Trophoblast cell (in vitro differentiated cells and primary cell): ENCODE measurements at regions not wholly inside any gene's neighbourhood (a gene's known extent, or its start where the extent isn't known, plus 50 kb on each side); places are given as distances from the start of the nearest gene placed in this dataset.
A peak's percentile ranks its signal among the peaks of the same experiment; 100 is the strongest.

Source experiments
- DNase-seq, 2 donors: peaks; one replicate each; pipeline ENCODE4 v3.0.0-alpha.2; 2016
- H2AFZ ChIP-seq: 2 replicates; pipeline ENCODE4 v1.6.1; 2013; ENCODE audit warnings: low read length, moderate library complexity, mild to moderate bottlenecking; ENCODE audit not compliant: insufficient read depth, poor library complexity
- H2AK5ac ChIP-seq: 2 replicates; pipeline ENCODE4 v1.6.1; 2013; ENCODE audit warnings: mild to moderate bottlenecking, low read length
- H2BK120ac ChIP-seq: 2 replicates; pipeline ENCODE4 v1.6.1; 2013; ENCODE audit warnings: low read length, mild to moderate bottlenecking, moderate library complexity; ENCODE audit not compliant: insufficient read depth, poor library complexity
- H2BK12ac ChIP-seq: 2 replicates; pipeline ENCODE4 v1.6.1; 2013; ENCODE audit warnings: mild to moderate bottlenecking, low read length, moderate library complexity
- H2BK5ac ChIP-seq: 2 replicates; pipeline ENCODE4 v1.6.1; 2013; ENCODE audit warnings: low read length, low read depth, moderate library complexity, mild to moderate bottlenecking; ENCODE audit not compliant: poor library complexity
- H3K14ac ChIP-seq: 2 replicates; pipeline ENCODE4 v1.6.1; 2013; ENCODE audit warnings: mild to moderate bottlenecking, low read length
- H3K18ac ChIP-seq: 2 replicates; pipeline ENCODE4 v1.6.1; 2013; ENCODE audit warnings: mild to moderate bottlenecking, low read length
- H3K23ac ChIP-seq: 2 replicates; pipeline ENCODE4 v1.6.1; 2013; ENCODE audit warnings: low read length
- H3K27ac ChIP-seq: 2 replicates; pipeline ENCODE4 v1.5.1; 2013; ENCODE audit warnings: low read depth, mild to moderate bottlenecking, inconsistent platforms, low read length, moderate library complexity
- H3K27me3 ChIP-seq: 2 replicates; pipeline ENCODE4 v1.6.1; 2013; ENCODE audit warnings: inconsistent platforms, mild to moderate bottlenecking, low read length, moderate library complexity; ENCODE audit not compliant: insufficient read depth
- H3K36me3 ChIP-seq, 2 experiments: 1 replicate in 1 of 2; 2 replicates in 1 of 2; pipeline ENCODE4 v1.6.1; 2013; ENCODE audit warnings: low read length in 2 of 2, mild to moderate bottlenecking in 2 of 2, moderate library complexity in 1 of 2; ENCODE audit not compliant: insufficient read depth in 2 of 2, control insufficient read depth in 1 of 2
- H3K4ac ChIP-seq: 2 replicates; pipeline ENCODE4 v1.6.1; 2013; ENCODE audit warnings: low read depth, mild to moderate bottlenecking, low read length, moderate library complexity
- H3K4me1 ChIP-seq, 2 experiments: 1 replicate in 1 of 2; 2 replicates in 1 of 2; pipeline ENCODE4 v1.6.1; 2013; ENCODE audit warnings: low read length in 2 of 2, mild to moderate bottlenecking in 2 of 2, moderate library complexity in 1 of 2; ENCODE audit not compliant: insufficient read depth in 2 of 2, control insufficient read depth in 1 of 2
- H3K4me2 ChIP-seq: 2 replicates; pipeline ENCODE4 v1.6.1; 2013; ENCODE audit warnings: inconsistent platforms, mild to moderate bottlenecking, low read length, moderate library complexity
- H3K4me3 ChIP-seq: 2 replicates; pipeline ENCODE4 v1.5.1; 2013; ENCODE audit warnings: mild to moderate bottlenecking, low read depth, low read length, inconsistent platforms
- H3K79me1 ChIP-seq: one replicate; pipeline ENCODE4 v1.6.1; 2013; ENCODE audit warnings: low read length
- H3K79me2 ChIP-seq: 2 replicates; pipeline ENCODE4 v1.6.1; 2013; ENCODE audit warnings: low read length, mild to moderate bottlenecking; ENCODE audit not compliant: control insufficient read depth, insufficient read depth, poor library complexity
- H3K9ac ChIP-seq: 2 replicates; pipeline ENCODE4 v1.6.1; 2013; ENCODE audit warnings: mild to moderate bottlenecking, low read length
- H3K9me3 ChIP-seq: 2 replicates; pipeline ENCODE4 v1.6.1; 2013; ENCODE audit warnings: low read depth, mild to moderate bottlenecking, control low read depth, inconsistent platforms, low read length; ENCODE audit not compliant: insufficient read depth
- H4K12ac ChIP-seq: 2 replicates; pipeline ENCODE4 v1.6.1; 2013; ENCODE audit warnings: low read depth, mild to moderate bottlenecking, low read length, moderate library complexity
- H4K8ac ChIP-seq: 2 replicates; pipeline ENCODE4 v1.6.1; 2013; ENCODE audit warnings: low read depth, mild to moderate bottlenecking, low read length, moderate library complexity
- H4K91ac ChIP-seq: one replicate; pipeline ENCODE4 v1.6.1; 2013; ENCODE audit warnings: low read depth, mild to moderate bottlenecking, low read length, moderate library complexity
- WGBS: extraction: QIAGEN DNeasy Blood & Tissue Kit; methylation state at CpG from one replicate; pipeline ENCODE4 v1.1.7; 2013; ENCODE audit warnings: missing lambda C conversion rate; ENCODE audit not compliant: insufficient read length, insufficient coverage; ENCODE audit errors: extremely low coverage; 5-methylcytosine and 5-hydroxymethylcytosine counted together

DNA sequence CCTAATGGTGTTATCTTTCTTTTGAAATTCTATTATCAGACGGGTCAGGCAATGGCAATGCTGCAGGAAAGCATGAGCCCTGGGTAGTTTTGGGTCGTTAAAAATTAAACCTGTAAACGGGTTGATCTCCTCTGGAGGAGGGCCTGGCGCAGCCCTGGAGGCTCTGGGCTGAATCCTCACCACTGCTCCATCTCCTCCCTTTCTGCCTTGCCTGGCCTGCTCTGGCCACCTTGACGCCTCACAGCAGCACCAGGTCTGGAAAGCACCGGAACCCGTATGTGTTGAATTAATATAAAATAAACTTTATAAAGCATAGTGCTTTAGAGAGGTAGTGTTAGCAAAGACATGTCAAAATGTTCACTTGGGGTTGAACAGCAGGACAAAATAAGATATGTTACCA lies 316.1 kb downstream of the LNPK start:
- H3K9ac ChIP-seq = no peak overlapping the region
- H2AFZ ChIP-seq = no peak overlapping the region
- WGBS = no CpG with 5 or more reads among the region's 7 CpGs
- no peaks in the 10 kb centered on the region for H3K27me3 ChIP-seq
- no peak overlapping the region for H3K27ac ChIP-seq
- no peak overlapping the region for H3K18ac ChIP-seq
- no peaks in the 10 kb centered on the region for H3K4me1 ChIP-seq
- no peak overlapping the region for H2BK12ac ChIP-seq
- no peak overlapping the region for H3K4me3 ChIP-seq
- no peak for DNase-seq
- no peak overlapping the region for H2BK120ac ChIP-seq
- no peak overlapping the region for H2AK5ac ChIP-seq
- H4K91ac ChIP-seq = no peak overlapping the region
- H4K8ac ChIP-seq = no peak overlapping the region
- H3K9me3 ChIP-seq = no peaks in the 10 kb centered on the region
- no peak overlapping the region for H3K14ac ChIP-seq
- H3K36me3 ChIP-seq = no peaks in the 10 kb centered on the region
- H3K4ac ChIP-seq = no peak overlapping the region
- H2BK5ac ChIP-seq = no peak overlapping the region
- no peak overlapping the region for H4K12ac ChIP-seq
- H3K79me2 ChIP-seq = no peaks in the 10 kb centered on the region
- H3K79me1 ChIP-seq = no peaks in the 10 kb centered on the region
- no peak overlapping the region for H3K23ac ChIP-seq
- H3K4me2 ChIP-seq = no peak overlapping the region

DNA sequence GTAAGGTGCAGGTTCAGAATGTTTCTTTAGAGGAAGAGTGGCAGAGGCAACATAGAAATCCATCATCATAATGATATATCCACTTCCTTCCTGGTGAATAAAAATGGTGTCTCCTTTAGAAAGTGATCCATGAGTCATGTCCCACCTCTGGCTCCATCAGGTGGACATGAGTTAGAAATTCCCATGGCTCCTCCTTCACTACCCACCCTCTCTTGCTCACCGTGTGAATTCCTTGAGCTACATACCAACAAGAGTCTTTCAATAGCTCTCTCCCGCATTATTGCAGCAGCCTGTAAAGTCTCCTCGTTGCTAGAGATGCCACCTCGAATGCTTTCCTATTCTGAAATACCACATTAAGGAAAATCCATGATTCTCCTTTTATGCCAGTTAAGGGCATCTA lies 317.6 kb downstream of the LNPK start:
- Histone ChIP-seq H3K27me3 (no peaks in the 10 kb centered on the region), H2AK5ac (no peak overlapping the region), H2BK5ac (no peak overlapping the region), H3K4me1 (no peaks in the 10 kb centered on the region), H4K12ac (no peak overlapping the region), H3K4ac (no peak overlapping the region), H3K14ac (no peak overlapping the region), H4K8ac (no peak overlapping the region), H3K4me2 (no peak overlapping the region), H3K23ac (no peak overlapping the region), H2BK120ac (no peak overlapping the region), H3K18ac (no peak overlapping the region), H3K9me3 (no peaks in the 10 kb centered on the region), H3K79me1 (no peaks in the 10 kb centered on the region), H2BK12ac (no peak overlapping the region), H4K91ac (no peak overlapping the region), H3K36me3 (no peaks in the 10 kb centered on the region), H2AFZ (no peak overlapping the region), H3K4me3 (no peak overlapping the region), H3K9ac (no peak overlapping the region), H3K79me2 (no peaks in the 10 kb centered on the region), H3K27ac (no peak overlapping the region)
- peak; percentile 18 to 39 for DNase-seq
- no CpG with 5 or more reads among the region's 4 CpGs for WGBS

DNA sequence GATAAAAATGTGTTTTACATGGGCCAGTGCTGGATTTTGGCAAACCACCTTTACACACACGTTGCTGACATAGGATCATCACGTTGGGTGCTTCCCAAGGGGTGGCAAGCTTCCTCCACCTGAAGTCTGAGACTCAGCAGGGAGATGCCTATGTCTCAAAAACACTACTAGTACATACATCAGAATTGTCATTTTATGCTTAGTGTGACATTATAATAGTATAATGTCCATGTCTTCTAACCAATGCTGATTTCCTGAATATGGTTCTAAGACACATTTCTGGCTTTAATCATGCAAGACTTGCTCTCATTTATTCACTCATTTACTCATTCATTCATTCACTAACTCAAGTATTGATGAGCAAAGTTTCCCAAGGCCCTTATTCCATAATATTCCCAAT lies 322.3 kb downstream of the LNPK start:
- Histone ChIP-seq H2BK120ac (no peak overlapping the region), H3K4me1 (no peaks in the 10 kb centered on the region), H3K4me2 (no peak overlapping the region), H4K8ac (no peak overlapping the region), H2BK5ac (no peak overlapping the region), H3K4ac (no peak overlapping the region), H4K91ac (no peak overlapping the region), H3K36me3 (no peaks in the 10 kb centered on the region), H3K79me1 (no peaks in the 10 kb centered on the region), H3K14ac (no peak overlapping the region), H3K23ac (no peak overlapping the region), H3K27ac (no peak overlapping the region), H3K4me3 (no peak overlapping the region), H3K9ac (no peak overlapping the region), H3K79me2 (no peaks in the 10 kb centered on the region), H2AK5ac (no peak overlapping the region), H3K9me3 (no peaks in the 10 kb centered on the region), H3K18ac (no peak overlapping the region), H4K12ac (no peak overlapping the region), H3K27me3 (no peaks in the 10 kb centered on the region), H2BK12ac (no peak overlapping the region), H2AFZ (no peak overlapping the region)
- no peak for DNase-seq
- no CpG with 5 or more reads among the region's 2 CpGs for WGBS

DNA sequence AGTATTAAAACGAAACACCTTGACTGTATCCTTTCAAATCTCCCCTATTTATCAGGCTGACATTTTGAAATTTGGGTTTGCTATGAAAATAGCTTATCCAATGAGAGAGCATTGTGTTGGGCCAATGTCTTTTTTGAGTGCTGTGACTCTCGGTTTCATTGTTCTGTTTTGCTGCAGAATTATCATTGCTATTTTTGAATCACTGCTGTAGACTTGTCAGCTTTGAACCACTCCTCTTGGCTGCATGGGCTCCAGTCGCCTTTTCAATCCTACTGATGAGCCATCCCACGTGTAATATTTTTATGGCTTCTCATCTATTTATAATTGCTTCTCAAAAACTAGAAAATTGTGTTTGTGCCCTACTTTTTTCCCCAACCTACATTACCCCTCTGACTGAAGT lies 322.8 kb downstream of the LNPK start:
- Histone ChIP-seq H3K14ac (no peak overlapping the region), H3K4me1 (no peaks in the 10 kb centered on the region), H2BK12ac (no peak overlapping the region), H4K12ac (no peak overlapping the region), H4K91ac (no peak overlapping the region), H2AK5ac (no peak overlapping the region), H2BK120ac (no peak overlapping the region), H3K79me2 (no peaks in the 10 kb centered on the region), H3K9me3 (no peaks in the 10 kb centered on the region), H3K23ac (no peak overlapping the region), H3K4me3 (no peak overlapping the region), H3K79me1 (no peaks in the 10 kb centered on the region), H3K4ac (no peak overlapping the region), H2BK5ac (no peak overlapping the region), H3K18ac (no peak overlapping the region), H3K4me2 (no peak overlapping the region), H2AFZ (no peak overlapping the region), H3K27ac (no peak overlapping the region), H3K9ac (no peak overlapping the region), H4K8ac (no peak overlapping the region), H3K36me3 (no peaks in the 10 kb centered on the region), H3K27me3 (no peaks in the 10 kb centered on the region)
- no peak for DNase-seq
- WGBS = no CpG with 5 or more reads among the region's 4 CpGs
